WTC11 (cell line): ENCODE measurements at regions not wholly inside any gene's neighbourhood (a gene's known extent, or its start where the extent isn't known, plus 50 kb on each side); places are given as distances from the start of the nearest gene placed in this dataset.

Experiments used
- CTCF ChIP-seq: fragments of 200-600 bp; IDR thresholded peaks from 2 replicates; pipeline ENCODE4 v1.8.0; 2022; ENCODE audit warnings: antibody characterized with exemption
- EMX1 ChIP-seq: fragments of 250-450 bp; sonication (Bioruptor Pico); IDR thresholded peaks from 2 replicates; pipeline ENCODE4 v1.8.0; 2021; ENCODE audit warnings: mild to moderate bottlenecking

DNA sequence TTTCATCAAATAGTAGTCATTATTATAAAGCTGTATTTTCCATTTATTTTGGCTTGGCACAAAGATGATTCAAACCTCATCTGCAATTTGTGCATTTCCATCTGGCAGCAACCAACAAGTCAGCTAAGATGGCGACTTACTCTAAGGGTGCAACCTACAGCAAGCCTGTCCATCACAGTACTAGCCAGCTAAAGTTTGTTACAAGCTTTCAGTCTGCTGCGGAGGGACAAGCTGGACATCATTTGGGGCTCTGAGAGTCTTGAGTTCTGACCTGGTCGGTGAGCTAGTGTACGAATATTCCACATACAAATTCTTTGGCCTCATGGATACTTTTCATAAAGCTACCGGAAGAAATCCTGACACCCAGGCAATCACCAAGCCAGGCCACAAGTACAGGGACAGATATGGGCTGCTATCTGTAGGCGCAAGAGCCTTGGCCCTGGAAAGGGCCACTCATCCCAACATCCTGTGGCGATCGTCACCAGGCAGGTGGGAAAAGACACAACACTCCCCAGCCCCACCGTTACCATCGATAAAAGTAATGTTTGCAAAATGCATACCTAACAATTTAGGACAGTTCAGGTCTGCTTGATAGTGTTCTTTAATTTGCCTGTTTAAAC, 307.6 kb downstream of the SKIDA1 start:
- no peak for TF ChIP-seq CTCF
- TF ChIP-seq EMX1 (CRISPR knock-in tag), result no peak
